GM21390 (cell line): ENCODE measurements at regions not wholly inside any gene's neighbourhood (a gene's known extent, or its start where the extent isn't known, plus 50 kb on each side); places are given as distances from the start of the nearest gene placed in this dataset.

Experiments used
- ATAC-seq: cut with Tn5 transposase; IDR thresholded peaks from one replicate; pipeline ENCODE4 v1.9.1; 2021; ENCODE audit not compliant: unreplicated experiment

DNA sequence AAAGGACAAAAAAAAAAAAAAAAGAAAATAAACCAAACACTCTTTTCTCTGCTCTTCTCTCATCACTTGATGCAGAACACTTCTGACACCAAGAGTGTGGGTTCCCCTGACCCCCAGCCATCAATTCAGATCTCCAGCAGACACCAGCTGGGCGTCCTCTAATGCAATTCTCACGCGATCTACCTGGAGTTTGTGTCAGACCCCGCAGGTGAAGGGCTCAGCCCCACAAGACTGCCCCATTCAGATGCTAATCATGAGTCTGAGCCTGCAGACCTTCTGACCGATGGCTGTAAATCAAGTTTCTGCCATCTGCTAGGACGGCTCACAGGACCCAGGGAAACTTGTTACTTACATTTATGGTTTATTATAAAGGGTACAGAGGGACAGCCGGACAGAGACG lies 133.6 kb upstream of the C1orf174 start:
- ATAC-seq: no peak

DNA sequence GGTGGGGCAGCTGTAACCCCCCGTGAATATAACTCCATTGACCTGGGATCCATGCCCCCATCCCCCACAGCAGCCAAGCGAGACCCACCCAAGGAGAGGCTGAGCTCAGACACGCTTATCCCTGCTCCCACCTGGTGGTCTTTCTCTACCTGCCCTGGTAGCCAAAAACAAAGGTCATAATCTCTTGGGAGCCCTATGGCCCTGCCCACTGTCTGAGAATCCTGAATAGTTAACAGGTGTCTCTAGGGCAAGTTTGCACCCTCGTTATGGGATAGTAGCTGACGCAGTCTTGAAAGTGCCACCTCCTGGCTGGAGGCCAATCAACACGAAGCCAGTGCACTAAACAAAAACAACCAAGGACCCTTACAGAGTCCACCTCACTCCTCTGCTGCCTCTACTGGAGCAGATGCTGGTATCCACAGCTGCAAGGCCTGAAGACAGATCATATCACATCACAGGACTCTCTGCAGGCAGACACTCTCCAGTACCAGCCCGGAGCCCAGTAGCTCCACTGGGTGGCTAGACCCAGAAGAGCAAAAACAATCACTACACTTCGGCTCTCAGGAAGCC lies 134.3 kb upstream of the C1orf174 start:
- no peak for ATAC-seq

DNA sequence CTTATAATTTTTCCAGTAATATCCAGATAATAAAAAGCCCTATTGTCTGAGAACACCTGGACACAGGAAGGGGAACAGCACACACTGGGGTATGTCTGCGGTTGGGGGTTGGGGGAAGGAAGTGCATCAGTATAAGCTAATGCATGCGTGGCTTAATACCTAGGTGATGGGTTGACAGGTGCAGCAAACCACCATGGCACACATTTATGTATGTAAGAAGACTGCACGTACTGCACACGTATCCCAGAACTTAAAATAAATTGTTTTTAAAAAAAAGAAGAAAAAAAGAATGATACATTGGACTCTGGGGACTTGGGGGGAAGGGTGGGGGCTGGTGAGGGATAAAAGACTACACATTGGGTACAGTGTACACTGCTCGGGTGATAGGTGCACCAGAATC lies 144.9 kb upstream of the C1orf174 start:
- ATAC-seq: no peak

DNA sequence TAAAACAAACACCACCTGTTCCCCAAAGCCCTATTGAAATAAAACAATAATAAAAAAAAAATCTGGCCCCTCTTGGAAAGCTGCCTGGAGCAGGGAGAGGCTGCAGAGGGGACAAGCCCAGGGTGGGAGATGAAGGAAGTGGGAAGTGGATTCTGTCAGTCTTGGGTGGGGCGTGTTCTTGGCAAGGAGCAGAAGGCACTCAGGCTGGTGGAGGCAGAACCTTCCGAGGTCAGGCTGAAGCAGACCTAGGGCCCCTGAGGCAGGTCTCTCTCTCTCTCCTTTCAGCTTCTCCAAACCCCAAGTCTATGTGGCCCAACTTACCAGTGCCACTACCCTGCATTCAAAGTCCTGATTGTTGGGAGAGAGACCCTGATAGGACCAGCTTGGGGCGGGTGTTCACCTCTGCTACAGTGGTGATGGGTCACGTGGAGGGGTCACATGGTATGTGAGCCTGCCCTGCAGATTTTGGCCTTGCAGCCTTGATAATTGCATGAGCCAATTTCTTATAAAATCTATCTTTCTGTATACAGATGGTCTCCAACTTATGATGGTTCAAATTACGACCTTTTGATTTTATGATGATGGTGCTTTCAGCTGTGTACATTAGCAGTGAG lies 145.4 kb upstream of the C1orf174 start:
- no peak for ATAC-seq

DNA sequence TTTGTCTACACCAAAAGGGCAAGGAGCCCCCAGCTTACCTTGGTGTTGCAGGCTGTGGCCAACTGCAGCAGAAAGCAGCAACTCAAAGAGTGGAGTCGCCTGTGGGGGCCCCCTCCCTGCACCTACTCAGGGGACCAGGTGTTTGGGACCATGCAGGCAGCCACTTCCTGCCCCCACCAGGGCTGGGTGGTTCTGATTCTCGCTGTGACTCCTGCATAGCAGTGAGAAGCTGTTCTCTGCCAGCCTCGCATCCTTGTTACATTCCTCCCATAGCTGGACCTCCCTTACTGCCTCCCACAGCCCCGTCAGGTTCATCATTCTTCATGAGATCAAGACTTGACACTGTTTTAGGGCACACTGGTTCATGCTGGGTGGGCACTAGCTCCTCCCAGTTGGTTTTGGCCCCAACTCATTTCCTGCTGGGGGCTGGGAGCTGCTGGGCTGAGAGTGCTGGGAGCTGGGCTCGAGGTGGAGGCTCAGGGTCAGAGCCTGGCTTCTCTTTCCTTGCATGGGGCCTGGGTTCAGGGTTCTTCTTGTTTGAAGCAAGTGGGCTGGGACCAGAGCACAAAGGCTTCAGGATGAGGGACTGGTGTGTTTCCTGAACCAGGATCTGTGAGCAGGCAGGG lies 146.9 kb upstream of the C1orf174 start:
- ATAC-seq: no peak

- no peak for ATAC-seq
These were observed 147.6 kb upstream of the C1orf174 start for GRCh38 chr1:4047666-4048065.

DNA sequence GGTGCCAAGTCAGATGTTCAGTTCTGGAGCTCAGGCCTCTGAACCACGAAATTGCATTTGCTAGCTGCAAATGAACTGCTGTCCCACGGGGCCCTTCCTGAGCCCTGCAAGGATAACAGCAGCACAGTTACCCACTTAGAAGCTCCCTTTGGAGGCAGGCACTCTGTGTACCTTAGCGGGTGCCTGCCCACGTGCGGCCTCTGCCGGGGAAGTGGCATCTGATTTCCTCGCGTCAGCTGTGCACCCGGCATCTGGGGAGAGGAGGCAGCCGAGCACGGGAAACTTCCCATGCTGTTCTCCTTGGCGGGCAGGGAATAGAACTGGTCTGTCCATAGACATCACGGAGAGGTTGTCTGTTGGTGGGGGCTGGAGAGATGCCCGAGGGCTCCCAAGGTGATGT lies 148.0 kb upstream of the C1orf174 start:
- ATAC-seq: no peak

DNA sequence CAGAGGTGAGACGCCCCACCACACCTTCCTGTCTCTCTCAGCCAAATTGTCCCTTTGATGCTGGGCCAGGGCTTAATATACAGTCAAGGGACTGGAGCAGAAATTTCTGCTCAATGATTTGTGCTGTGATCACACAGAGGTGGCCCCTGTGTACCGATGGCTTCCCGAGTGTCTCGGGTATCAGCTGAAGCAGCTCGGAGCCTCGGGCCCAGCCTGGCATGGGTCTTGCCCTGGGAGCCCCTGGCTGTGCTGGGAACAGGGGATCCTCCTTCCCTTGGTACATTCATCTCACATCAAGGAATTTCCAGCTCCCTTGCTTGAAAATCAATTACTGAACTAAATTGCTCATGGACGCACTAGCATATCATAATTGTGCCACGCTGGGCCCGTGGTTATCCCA lies 148.8 kb upstream of the C1orf174 start:
- no peak for ATAC-seq

DNA sequence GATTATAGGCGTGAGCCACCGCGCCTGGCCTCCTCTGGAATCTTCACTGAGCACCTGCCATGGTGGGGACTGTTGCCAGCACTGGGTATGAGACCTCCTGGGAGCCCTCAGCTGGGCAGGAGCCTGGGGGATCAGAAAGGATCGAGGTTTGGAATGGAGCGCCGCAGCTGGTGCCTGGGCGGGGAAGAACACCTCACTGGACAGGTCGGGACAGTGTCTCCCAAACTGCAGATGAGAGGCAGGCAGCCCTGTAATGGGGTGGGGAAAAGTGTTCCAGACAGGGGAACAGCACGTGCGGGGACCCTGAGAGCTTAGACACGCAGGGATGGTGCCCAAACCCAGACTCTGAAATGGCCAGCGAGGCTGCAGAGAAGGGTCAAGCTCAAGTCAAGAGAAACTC lies 150.9 kb upstream of the C1orf174 start:
- ATAC-seq: no peak

DNA sequence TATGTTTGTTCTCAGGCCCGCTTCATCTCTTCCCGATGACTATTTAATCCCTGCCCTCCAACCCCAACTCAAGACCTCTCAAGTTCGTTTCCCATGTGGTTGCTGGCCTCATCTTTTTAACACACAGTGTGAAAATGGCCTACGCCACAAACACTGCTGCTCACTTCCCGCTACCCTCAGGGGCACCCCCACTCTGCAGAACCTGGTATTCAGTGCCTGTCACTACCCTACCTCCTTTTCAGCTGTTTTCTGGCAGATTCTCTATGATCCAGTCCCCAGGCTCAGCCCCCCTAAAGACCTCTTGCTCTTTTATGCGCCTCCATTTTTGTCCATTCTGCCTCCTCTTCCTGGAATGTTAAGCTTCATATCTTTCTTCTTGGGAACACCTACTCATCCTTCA lies 152.6 kb upstream of the C1orf174 start:
- no peak for ATAC-seq

DNA sequence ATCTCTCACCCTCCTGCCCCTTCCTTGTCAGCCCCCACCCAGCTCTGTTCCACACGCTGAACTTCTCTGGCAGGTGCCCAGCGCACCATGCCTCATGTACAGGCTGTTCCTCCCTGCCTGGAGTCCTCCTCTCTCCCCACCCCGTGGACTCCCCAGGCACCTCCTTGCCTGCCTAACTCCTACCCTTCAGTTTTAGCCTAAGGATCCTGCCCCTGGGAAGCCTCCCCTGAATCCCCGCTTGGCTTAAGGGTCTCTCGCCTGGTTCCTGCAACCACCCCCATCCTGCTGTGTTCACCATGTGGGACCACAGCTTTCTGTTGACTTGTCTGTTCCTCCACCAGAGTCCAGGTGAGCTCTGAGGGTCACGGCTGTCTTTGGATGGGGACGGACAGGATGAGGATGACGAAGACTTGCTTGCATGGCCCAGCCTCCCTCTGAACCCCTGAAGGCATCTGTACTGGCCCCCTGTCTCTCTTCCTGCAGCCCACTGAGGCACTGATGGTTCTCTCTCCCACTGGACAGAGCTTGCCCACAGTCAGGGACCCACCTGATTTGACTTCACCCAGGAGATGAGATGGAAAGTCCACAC lies 153.2 kb upstream of the C1orf174 start:
- no peak for ATAC-seq

DNA sequence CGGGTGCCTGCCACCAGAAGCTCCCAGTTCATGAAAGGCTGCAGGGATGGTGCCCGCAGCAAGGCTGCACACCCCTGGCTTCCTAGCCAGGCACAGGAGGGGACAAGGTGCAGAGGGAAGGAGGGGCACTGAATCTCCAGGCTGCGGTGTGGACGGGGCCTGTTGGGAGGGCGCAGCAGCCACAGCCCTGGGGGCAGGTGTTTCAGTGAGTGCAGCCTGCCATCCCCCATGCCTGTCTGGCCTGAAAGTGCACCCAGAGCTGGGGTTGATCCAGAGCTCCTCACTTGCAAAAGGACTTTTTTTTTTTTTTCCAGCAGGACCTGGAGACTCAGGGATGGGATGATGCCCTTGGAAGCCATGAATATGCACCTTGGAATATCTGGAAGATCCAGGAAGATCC lies 153.7 kb upstream of the C1orf174 start:
- no peak for ATAC-seq

- no peak for ATAC-seq
These were observed 155.4 kb upstream of the C1orf174 start for GRCh38 chr1:4055294-4055967.

- ATAC-seq: no peak
These were observed 156.3 kb upstream of the C1orf174 start for GRCh38 chr1:4056422-4056821.

- ATAC-seq: no peak
These were observed 156.9 kb upstream of the C1orf174 start for GRCh38 chr1:4056989-4057388.

GRCh38 chr1:4057603-4058002 lies 157.5 kb upstream of the C1orf174 start:
- ATAC-seq: no peak

- ATAC-seq: no peak
These were observed 158.1 kb upstream of the C1orf174 start for GRCh38 chr1:4058122-4058521.

- ATAC-seq: no peak
These were observed 158.6 kb upstream of the C1orf174 start for GRCh38 chr1:4058706-4059105.

DNA sequence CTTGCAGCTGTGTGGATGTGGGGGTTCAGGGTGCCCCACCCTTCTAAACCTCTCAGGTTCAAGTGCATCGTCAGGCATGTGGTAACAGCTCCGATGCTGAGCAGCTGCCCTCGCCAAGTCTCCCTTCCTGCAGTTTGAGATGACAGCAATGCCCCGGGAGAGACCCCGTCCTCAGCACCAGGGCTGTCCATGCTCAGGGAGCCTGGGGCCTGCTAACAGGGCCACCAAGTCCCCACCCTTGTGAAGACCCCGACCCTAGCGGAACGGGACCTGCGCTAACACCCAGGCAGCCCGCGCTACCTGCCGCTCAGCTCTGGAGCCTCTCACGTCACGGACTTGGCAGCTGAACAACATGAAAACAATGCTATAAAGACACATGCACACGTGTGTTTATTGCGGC lies 159.2 kb upstream of the C1orf174 start:
- ATAC-seq: no peak

DNA sequence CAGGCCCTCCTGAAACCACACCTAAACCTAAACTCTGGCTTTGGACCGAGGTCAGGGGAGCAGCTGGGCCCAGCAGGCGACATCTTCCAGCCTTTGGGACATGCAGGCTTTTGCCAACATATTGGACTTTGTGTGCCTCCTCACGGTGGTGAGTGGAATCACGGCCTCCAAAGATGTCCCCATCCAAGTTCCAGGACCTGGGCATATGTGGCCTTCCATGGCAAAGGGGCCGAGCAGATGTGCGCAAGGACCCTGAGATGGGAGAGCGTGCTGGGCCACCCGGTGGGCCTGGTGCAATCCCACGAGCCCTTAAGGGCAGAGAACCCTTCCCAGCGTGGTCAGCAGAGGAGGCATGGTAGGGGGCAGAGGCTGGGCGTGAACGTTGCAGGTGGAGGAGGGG lies 160.8 kb upstream of the C1orf174 start:
- no peak for ATAC-seq

GRCh38 chr1:4061521-4062031 lies 161.5 kb upstream of the C1orf174 start:
- ATAC-seq: no peak

- ATAC-seq: no peak
These were observed 162.0 kb upstream of the C1orf174 start for GRCh38 chr1:4062041-4062440.
